WTC11 (cell line): ENCODE measurements at regions not wholly inside any gene's neighbourhood (a gene's known extent, or its start where the extent isn't known, plus 50 kb on each side); places are given as distances from the start of the nearest gene placed in this dataset.

ENCODE experiments used
- ATAC-seq: fragments of 200-7000 bp; cut with Tn5 transposase; 2 replicates; pipeline ENCODE4 v1.10.0; 2021; ENCODE audit warnings: mild to moderate bottlenecking, moderate library complexity
- CTCF ChIA-PET: fragments of 300-600 bp; sonication (Branson Sonifier 250); formaldehyde crosslinking; loops from one replicate; lab custom pipeline; 2021; ENCODE audit warnings: antibody characterized with exemption; lab: Charles Lee
- POLR2A ChIA-PET: fragments of 350-600 bp; sonication (Branson Sonifier 250); formaldehyde crosslinking; loops from one replicate; lab custom pipeline; 2021; ENCODE audit warnings: antibody characterized with exemption; lab: Charles Lee
- DNase-seq: peaks from one replicate; pipeline ENCODE4 v3.0.0; 2021; ENCODE audit warnings: low spot score
- H3K27ac Mint-ChIP-seq: 2 replicates; pipeline ENCODE4 v1.8.0; 2021; ENCODE audit warnings: mixed read lengths
- H3K27me3 Mint-ChIP-seq: 2 replicates; pipeline ENCODE4 v1.8.0; 2021; ENCODE audit warnings: low read depth, mild to moderate bottlenecking, moderate library complexity, mixed read lengths
- H3K36me3 Mint-ChIP-seq: 2 replicates; pipeline ENCODE4 v1.8.0; 2021; ENCODE audit warnings: mixed read lengths
- H3K4me1 Mint-ChIP-seq: 2 replicates; pipeline ENCODE4 v1.8.0; 2022; ENCODE audit warnings: mixed read lengths
- H3K4me3 Mint-ChIP-seq: 2 replicates; pipeline ENCODE4 v1.8.0; 2021; ENCODE audit warnings: mild to moderate bottlenecking, moderate library complexity, mixed read lengths
- H3K9me3 Mint-ChIP-seq: 2 replicates; pipeline ENCODE4 v1.8.0; 2021; ENCODE audit warnings: mixed read lengths
- AR ChIP-seq: fragments of 250-450 bp; sonication (Bioruptor Pico); IDR thresholded peaks from 2 replicates; pipeline ENCODE4 v1.9.0; 2021; ENCODE audit warnings: mild to moderate bottlenecking
- ESRRA ChIP-seq: sonication (generic); formaldehyde crosslinking; IDR thresholded peaks from 2 replicates; pipeline ENCODE4 v1.8.1; 2022; ENCODE audit warnings: mild to moderate bottlenecking, missing genetic modification reagents, borderline replicate concordance
- GABPB1 ChIP-seq: sonication (generic); formaldehyde crosslinking; IDR thresholded peaks from 2 replicates; pipeline ENCODE4 v1.8.1; 2023; ENCODE audit warnings: mild to moderate bottlenecking, missing genetic modification reagents
- NFE2L1 ChIP-seq: sonication (generic); formaldehyde crosslinking; IDR thresholded peaks from 2 replicates; pipeline ENCODE4 v1.8.1; 2023; ENCODE audit warnings: missing genetic modification reagents
- NR2C2 ChIP-seq: sonication (generic); formaldehyde crosslinking; IDR thresholded peaks from 2 replicates; pipeline ENCODE4 v1.8.0; 2022; ENCODE audit warnings: mild to moderate bottlenecking, missing genetic modification reagents
- PRRX2 ChIP-seq: fragments of 250-450 bp; sonication (Bioruptor Pico); IDR thresholded peaks from 2 replicates; pipeline ENCODE4 v1.8.0; 2021; ENCODE audit warnings: mild to moderate bottlenecking
- TCF7 ChIP-seq: sonication (generic); formaldehyde crosslinking; IDR thresholded peaks from 2 replicates; pipeline ENCODE4 v1.8.0; 2022; ENCODE audit warnings: mild to moderate bottlenecking, low read depth, missing genetic modification reagents, moderate library complexity
- TEAD1 ChIP-seq: sonication (generic); formaldehyde crosslinking; IDR thresholded peaks from 2 replicates; pipeline ENCODE4 v1.8.0; 2022; ENCODE audit warnings: mild to moderate bottlenecking, missing genetic modification reagents
- ZNF138 ChIP-seq: sonication (generic); formaldehyde crosslinking; conservative IDR thresholded peaks from 2 replicates; pipeline ENCODE4 v1.8.1; 2022; ENCODE audit warnings: mild to moderate bottlenecking, moderate library complexity, missing genetic modification reagents
- ZNF263 ChIP-seq: sonication (generic); formaldehyde crosslinking; IDR thresholded peaks from 2 replicates; pipeline ENCODE4 v1.8.1; 2022; ENCODE audit warnings: low read depth, mild to moderate bottlenecking, moderate library complexity, missing genetic modification reagents
- ZNF396 ChIP-seq: fragments of 250-450 bp; sonication (Bioruptor Pico); IDR thresholded peaks from 2 replicates; pipeline ENCODE4 v1.8.0; 2021; ENCODE audit warnings: mild to moderate bottlenecking, moderate library complexity, borderline replicate concordance
- ZSCAN18 ChIP-seq: fragments of 250-450 bp; sonication (Bioruptor Pico); IDR thresholded peaks from 2 replicates; pipeline ENCODE4 v2.1.2; 2022; ENCODE audit warnings: mild to moderate bottlenecking, moderate library complexity
- TF ChIP-seq, protein P1 (sequence below): sonication (generic); formaldehyde crosslinking; IDR thresholded peaks from 2 replicates; pipeline ENCODE4 v1.8.0; 2023; ENCODE audit warnings: mild to moderate bottlenecking, missing genetic modification reagents
- TF ChIP-seq, protein P2 (sequence below): sonication (generic); formaldehyde crosslinking; conservative IDR thresholded peaks from 2 replicates; pipeline ENCODE4 v1.8.1; 2023; ENCODE audit warnings: mild to moderate bottlenecking, low read depth, missing genetic modification reagents, moderate library complexity
- TF ChIP-seq, protein P3 (sequence below): fragments of 250-450 bp; sonication (Bioruptor Pico); IDR thresholded peaks from 2 replicates; pipeline ENCODE4 v1.9.0; 2021; ENCODE audit warnings: moderate library complexity, mild to moderate bottlenecking, inconsistent platforms, borderline replicate concordance

- no peak for TF ChIP-seq TCF7
- no peak for TF ChIP-seq ZNF263
- TF ChIP-seq NFE2L1 (CRISPR knock-in tag) = no peak
- TF ChIP-seq ZNF138 = no peak
Observed at GRCh38 chr18:56127322-56128099, 510.9 kb downstream of the TXNL1 start (continued).

- H3K9me3 Mint-ChIP-seq = no peaks in the 10 kb centered on the region
- H3K4me3 Mint-ChIP-seq = no peak overlapping the region
- DNase-seq (no peak), ATAC-seq (no peak)
- H3K27ac Mint-ChIP-seq = no peak overlapping the region
- no peaks in the 10 kb centered on the region; the same call in 1 of the 2 replicates for H3K27me3 Mint-ChIP-seq
- H3K4me1 Mint-ChIP-seq = no peaks in the 10 kb centered on the region
- no peaks in the 10 kb centered on the region for H3K36me3 Mint-ChIP-seq
- CTCF ChIA-PET = no interaction called here
- TF ChIP-seq, protein P1, sequence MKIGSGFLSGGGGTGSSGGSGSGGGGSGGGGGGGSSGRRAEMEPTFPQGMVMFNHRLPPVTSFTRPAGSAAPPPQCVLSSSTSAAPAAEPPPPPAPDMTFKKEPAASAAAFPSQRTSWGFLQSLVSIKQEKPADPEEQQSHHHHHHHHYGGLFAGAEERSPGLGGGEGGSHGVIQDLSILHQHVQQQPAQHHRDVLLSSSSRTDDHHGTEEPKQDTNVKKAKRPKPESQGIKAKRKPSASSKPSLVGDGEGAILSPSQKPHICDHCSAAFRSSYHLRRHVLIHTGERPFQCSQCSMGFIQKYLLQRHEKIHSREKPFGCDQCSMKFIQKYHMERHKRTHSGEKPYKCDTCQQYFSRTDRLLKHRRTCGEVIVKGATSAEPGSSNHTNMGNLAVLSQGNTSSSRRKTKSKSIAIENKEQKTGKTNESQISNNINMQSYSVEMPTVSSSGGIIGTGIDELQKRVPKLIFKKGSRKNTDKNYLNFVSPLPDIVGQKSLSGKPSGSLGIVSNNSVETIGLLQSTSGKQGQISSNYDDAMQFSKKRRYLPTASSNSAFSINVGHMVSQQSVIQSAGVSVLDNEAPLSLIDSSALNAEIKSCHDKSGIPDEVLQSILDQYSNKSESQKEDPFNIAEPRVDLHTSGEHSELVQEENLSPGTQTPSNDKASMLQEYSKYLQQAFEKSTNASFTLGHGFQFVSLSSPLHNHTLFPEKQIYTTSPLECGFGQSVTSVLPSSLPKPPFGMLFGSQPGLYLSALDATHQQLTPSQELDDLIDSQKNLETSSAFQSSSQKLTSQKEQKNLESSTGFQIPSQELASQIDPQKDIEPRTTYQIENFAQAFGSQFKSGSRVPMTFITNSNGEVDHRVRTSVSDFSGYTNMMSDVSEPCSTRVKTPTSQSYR (CRISPR knock-in tag) = no peak
- POLR2A ChIA-PET = no interaction called here
Observed at GRCh38 chr18:56124186-56124585, 514.2 kb downstream of the TXNL1 start.

GRCh38 chr18:56121669-56122068, 516.7 kb downstream of the TXNL1 start:
- H3K4me1 Mint-ChIP-seq = peaks cover 7% of the 10 kb centered on the region
- TF ChIP-seq TEAD1 (CRISPR knock-in tag) = no peak
- TF ChIP-seq ESRRA = no peak
- TF ChIP-seq, protein P2, sequence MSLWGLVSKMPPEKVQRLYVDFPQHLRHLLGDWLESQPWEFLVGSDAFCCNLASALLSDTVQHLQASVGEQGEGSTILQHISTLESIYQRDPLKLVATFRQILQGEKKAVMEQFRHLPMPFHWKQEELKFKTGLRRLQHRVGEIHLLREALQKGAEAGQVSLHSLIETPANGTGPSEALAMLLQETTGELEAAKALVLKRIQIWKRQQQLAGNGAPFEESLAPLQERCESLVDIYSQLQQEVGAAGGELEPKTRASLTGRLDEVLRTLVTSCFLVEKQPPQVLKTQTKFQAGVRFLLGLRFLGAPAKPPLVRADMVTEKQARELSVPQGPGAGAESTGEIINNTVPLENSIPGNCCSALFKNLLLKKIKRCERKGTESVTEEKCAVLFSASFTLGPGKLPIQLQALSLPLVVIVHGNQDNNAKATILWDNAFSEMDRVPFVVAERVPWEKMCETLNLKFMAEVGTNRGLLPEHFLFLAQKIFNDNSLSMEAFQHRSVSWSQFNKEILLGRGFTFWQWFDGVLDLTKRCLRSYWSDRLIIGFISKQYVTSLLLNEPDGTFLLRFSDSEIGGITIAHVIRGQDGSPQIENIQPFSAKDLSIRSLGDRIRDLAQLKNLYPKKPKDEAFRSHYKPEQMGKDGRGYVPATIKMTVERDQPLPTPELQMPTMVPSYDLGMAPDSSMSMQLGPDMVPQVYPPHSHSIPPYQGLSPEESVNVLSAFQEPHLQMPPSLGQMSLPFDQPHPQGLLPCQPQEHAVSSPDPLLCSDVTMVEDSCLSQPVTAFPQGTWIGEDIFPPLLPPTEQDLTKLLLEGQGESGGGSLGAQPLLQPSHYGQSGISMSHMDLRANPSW (CRISPR knock-in tag) = no peak
- TF ChIP-seq ZSCAN18 (CRISPR knock-in tag) = no peak
- no peaks in the 10 kb centered on the region; the same call in 1 of the 2 replicates for H3K27me3 Mint-ChIP-seq
- DNase-seq = no peak
- no peak overlapping the region for H3K27ac Mint-ChIP-seq
- CTCF ChIA-PET = no interaction called here
- POLR2A ChIA-PET = no interaction called here
- no peak for ATAC-seq
- no peaks in the 10 kb centered on the region for H3K9me3 Mint-ChIP-seq
- H3K36me3 Mint-ChIP-seq = no peaks in the 10 kb centered on the region
- H3K4me3 Mint-ChIP-seq = no peak overlapping the region

GRCh38 chr18:56120782-56121181, 517.6 kb downstream of the TXNL1 start:
- Mint-ChIP-seq H3K27me3 (no peaks in the 10 kb centered on the region; the same call in 1 of the 2 replicates), H3K4me3 (no peak overlapping the region), H3K9me3 (no peaks in the 10 kb centered on the region), H3K36me3 (no peaks in the 10 kb centered on the region), H3K4me1 (peaks cover 7% of the 10 kb centered on the region), H3K27ac (no peak overlapping the region)
- CTCF ChIA-PET = no interaction called here
- POLR2A ChIA-PET = no interaction called here
- no peak for DNase-seq
- ATAC-seq = no peak
- TF ChIP-seq ZNF396 (CRISPR knock-in tag) = no peak
- TF ChIP-seq NR2C2 (CRISPR knock-in tag) = no peak
- TF ChIP-seq, protein P3, sequence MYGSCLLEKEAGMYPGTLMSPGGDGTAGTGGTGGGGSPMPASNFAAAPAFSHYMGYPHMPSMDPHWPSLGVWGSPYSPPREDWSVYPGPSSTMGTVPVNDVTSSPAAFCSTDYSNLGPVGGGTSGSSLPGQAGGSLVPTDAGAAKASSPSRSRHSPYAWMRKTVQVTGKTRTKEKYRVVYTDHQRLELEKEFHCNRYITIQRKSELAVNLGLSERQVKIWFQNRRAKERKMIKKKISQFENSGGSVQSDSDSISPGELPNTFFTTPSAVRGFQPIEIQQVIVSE (CRISPR knock-in tag) = no peak
- TF ChIP-seq AR (CRISPR knock-in tag) = no peak
- no peak for TF ChIP-seq ESRRA
- TF ChIP-seq, protein P1 (CRISPR knock-in tag) = no peak
- no peak for TF ChIP-seq GABPB1 (CRISPR knock-in tag)
- TF ChIP-seq PRRX2 (CRISPR knock-in tag) = no peak
